ENCODE measurements at regions not wholly inside any gene's neighbourhood (a gene's known extent, or its start where the extent isn't known, plus 50 kb on each side); places are given as distances from the start of the nearest gene placed in this dataset.

GRCh38 chr18:14921031-14921430 is 173.1 kb downstream of the ANKRD30B start:
- no peaks in the 10 kb centered on the region for H3K36me3 ChIP-seq
- H3K4me3 ChIP-seq: no peak overlapping the region
- peaks cover 0 to 22% (median 0%) of the 10 kb centered on the region in 3 donors for H3K9me3 ChIP-seq
- no peaks in the 10 kb centered on the region for H3K27me3 ChIP-seq
- no peak for DNase-seq
- intact Hi-C loops (cut with DNase I): no loop called here
- H3K4me1 ChIP-seq: no peaks in the 10 kb centered on the region
- no peak for TF ChIP-seq CTCF (IDR thresholded peaks at IDR 0.05)
- TF ChIP-seq POLR2A (IDR thresholded peaks at IDR 0.05): no peak
- H3K27ac ChIP-seq: no peak overlapping the region
- WGBS, 2 donors: 65 to 84% methylated on average over 5 of the region's 5 CpGs

GRCh38 chr18:14921547-14921946 is 173.6 kb downstream of the ANKRD30B start:
- Histone ChIP-seq H3K9me3 (peaks cover 0 to 22% (median 0%) of the 10 kb centered on the region in 3 donors), H3K36me3 (no peaks in the 10 kb centered on the region), H3K4me1 (no peaks in the 10 kb centered on the region), H3K27me3 (no peaks in the 10 kb centered on the region), H3K4me3 (no peak overlapping the region), H3K27ac (no peak overlapping the region)
- WGBS, 2 donors: 82 to 87% methylated on average over 4 of the region's 4 CpGs
- no peak for DNase-seq
- TF ChIP-seq CTCF (IDR thresholded peaks at IDR 0.05): no peak
- TF ChIP-seq POLR2A (IDR thresholded peaks at IDR 0.05): no peak
- intact Hi-C loops (cut with DNase I): no loop called here

GRCh38 chr18:14922031-14922430 is 174.1 kb downstream of the ANKRD30B start:
- peaks cover 0 to 22% (median 0%) of the 10 kb centered on the region in 3 donors for H3K9me3 ChIP-seq
- no peaks in the 10 kb centered on the region for H3K27me3 ChIP-seq
- no peaks in the 10 kb centered on the region for H3K36me3 ChIP-seq
- intact Hi-C loops (cut with DNase I): no loop called here
- TF ChIP-seq CTCF (IDR thresholded peaks at IDR 0.05) (no peak), POLR2A (IDR thresholded peaks at IDR 0.05) (no peak)
- no peaks in the 10 kb centered on the region for H3K4me1 ChIP-seq
- no peak overlapping the region for H3K27ac ChIP-seq
- no peak overlapping the region for H3K4me3 ChIP-seq
- 69 to 70% methylated on average over 2 to 3 of the region's 3 CpGs for WGBS, 2 donors
- DNase-seq: no peak

GRCh38 chr18:14922965-14923565 is 175.1 kb downstream of the ANKRD30B start:
- intact Hi-C loops (cut with DNase I): no loop called here
- H3K4me1 ChIP-seq: no peaks in the 10 kb centered on the region
- WGBS, 2 donors: 44 to 52% methylated on average over 2 to 4 of the region's 4 CpGs
- TF ChIP-seq CTCF (IDR thresholded peaks at IDR 0.05): no peak
- peaks cover 0 to 18% (median 0%) of the 10 kb centered on the region in 3 donors for H3K9me3 ChIP-seq
- no peak overlapping the region for H3K4me3 ChIP-seq
- no peaks in the 10 kb centered on the region for H3K27me3 ChIP-seq
- DNase-seq: no peak
- H3K36me3 ChIP-seq: no peaks in the 10 kb centered on the region
- no peak overlapping the region for H3K27ac ChIP-seq

- no peak for DNase-seq
- TF ChIP-seq CTCF (IDR thresholded peaks at IDR 0.05) (no peak), POLR2A (IDR thresholded peaks at IDR 0.05) (no peak)
- no peaks in the 10 kb centered on the region for H3K4me1 ChIP-seq
- H3K9me3 ChIP-seq: peaks cover 0 to 10% (median 0%) of the 10 kb centered on the region in 3 donors
- H3K27ac ChIP-seq: no peak overlapping the region
- intact Hi-C loops (cut with DNase I): no loop called here
- no peaks in the 10 kb centered on the region for H3K36me3 ChIP-seq
- 68 to 79% methylated on average over 4 of the region's 4 CpGs for WGBS, 2 donors
- no peak overlapping the region for H3K4me3 ChIP-seq
- H3K27me3 ChIP-seq: no peaks in the 10 kb centered on the region
Observed at GRCh38 chr18:14924226-14924625, 176.3 kb downstream of the ANKRD30B start.

Measured in esophagus squamous epithelium (tissue), 5 donors.